Renal cortex interstitium (tissue), 11 donors: ENCODE measurements at regions not wholly inside any gene's neighbourhood (a gene's known extent, or its start where the extent isn't known, plus 50 kb on each side); places are given as distances from the start of the nearest gene placed in this dataset.
"Not testable (repeated sequence)": the region's sequence is repeated elsewhere in the genome, so short reads cannot be mapped to it uniquely, and the experiment has no call there.

Experiments
- DNase-seq, 11 donors: peaks; one replicate each; pipeline ENCODE4 v3.0.0-alpha.2; 2013; ENCODE audit warnings: low read depth in 9 of 11, low spot score in 4 of 11; ENCODE audit errors: extremely low read depth in 1 of 11

DNA sequence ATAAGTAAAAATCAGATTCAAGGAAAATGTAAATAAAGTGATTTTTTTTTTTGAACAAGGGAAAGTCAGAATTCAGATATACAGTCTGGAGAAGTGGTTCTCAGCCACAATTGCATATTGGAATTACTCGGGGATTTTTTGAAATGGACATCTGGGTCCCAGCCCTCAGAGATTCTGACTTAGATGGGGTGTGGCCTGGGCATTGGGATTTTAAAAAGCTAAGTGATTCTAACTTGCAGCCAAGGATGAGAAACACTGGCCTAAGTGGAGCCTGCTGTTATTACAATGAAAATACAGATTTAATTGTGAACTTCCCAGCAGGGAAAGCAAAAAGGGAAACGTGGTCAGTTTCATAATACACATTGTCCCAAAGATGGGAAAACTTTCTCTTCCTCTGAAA, 273.8 kb downstream of the TTC8 start:
- DNase-seq: no peak

DNA sequence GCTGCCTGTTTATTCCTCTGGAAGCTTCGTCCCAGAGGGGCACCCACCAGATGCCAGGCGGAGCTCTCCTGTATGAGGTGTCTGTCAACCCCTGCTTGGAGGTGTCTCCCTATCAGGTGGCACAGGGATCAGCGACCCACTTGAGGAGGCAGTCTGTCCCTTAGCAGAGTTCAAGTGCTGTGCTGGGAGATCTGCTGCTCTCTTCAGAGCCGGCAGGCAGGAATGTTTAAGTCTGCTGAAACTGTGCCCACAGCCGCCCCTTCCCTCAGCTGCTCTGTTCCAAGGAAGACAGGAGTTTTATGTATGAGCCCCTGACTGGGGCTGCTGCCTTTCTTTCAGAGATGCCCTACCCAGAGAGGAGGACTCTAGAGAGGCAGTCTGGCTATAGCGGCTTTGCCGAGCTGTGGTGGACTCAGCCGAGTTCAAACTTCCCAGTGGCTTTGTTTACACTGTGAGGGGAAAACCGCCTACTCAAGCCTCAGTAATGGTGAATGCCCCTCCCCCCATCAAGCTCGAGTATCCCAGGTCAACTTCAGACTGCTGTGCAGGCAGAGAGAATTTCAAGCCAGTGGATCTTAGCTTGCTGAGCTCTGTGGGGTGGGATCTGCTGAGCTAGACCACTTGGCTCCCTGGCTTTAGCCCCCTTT, 279.8 kb downstream of the TTC8 start:
- not testable (repeated sequence) for DNase-seq

DNA sequence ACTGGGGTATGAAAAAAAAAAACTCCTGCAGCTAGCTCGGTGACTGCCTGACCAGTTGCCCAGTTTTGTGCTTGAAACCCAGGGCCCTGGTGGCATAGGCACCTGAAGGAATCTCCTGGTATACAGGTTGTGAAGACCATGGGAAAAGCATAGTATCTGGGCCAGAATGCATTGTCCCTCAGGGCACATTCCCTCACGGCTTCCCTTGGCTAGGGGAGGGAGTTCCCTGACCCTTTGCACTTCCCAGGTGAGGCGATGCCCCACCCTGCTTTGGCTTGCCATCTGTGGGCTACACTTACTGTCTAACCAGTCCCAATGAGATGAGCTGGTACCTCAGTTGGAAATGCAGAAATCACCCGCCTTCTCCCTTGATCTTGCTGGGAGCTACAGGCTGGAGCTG, 280.4 kb downstream of the TTC8 start:
- DNase-seq: not testable (repeated sequence)
